DND-41 (cell line): ENCODE measurements at regions not wholly inside any gene's neighbourhood (a gene's known extent, or its start where the extent isn't known, plus 50 kb on each side); places are given as distances from the start of the nearest gene placed in this dataset.
A peak's percentile ranks its signal among the peaks of the same experiment; 100 is the strongest.
"Not testable (repeated sequence)": the region's sequence is repeated elsewhere in the genome, so short reads cannot be mapped to it uniquely, and the experiment has no call there.

Experiments
- ATAC-seq: fragments of 200-7000 bp; cut with Tn5 transposase; 3 replicates; pipeline ENCODE4 v1.9.1; 2021; ENCODE audit warnings: low read depth; ENCODE audit not compliant: insufficient read depth
- DNase-seq: peaks from one replicate; pipeline ENCODE4 v3.0.0-alpha.2; 2020
- H2AFZ ChIP-seq: 2 replicates; pipeline ENCODE4 v1.6.0; 2012; ENCODE audit warnings: low read depth, low read length
- H3K27ac ChIP-seq: 2 replicates; pipeline ENCODE4 v1.5.1; 2012; ENCODE audit warnings: low read length, inconsistent platforms
- H3K27me3 ChIP-seq: fragments of 200-600 bp; sonication (generic); 2 replicates; pipeline ENCODE4 v1.6.0; 2012; ENCODE audit warnings: low read length, mild to moderate bottlenecking, inconsistent platforms; ENCODE audit not compliant: insufficient read depth, poor library complexity
- H3K36me3 ChIP-seq: 2 replicates; pipeline ENCODE4 v1.5.1; 2012; ENCODE audit warnings: low read length, inconsistent platforms; ENCODE audit not compliant: insufficient read depth
- H3K4me1 ChIP-seq: 2 replicates; pipeline ENCODE4 v1.5.1; 2012; ENCODE audit warnings: mild to moderate bottlenecking, low read length; ENCODE audit not compliant: insufficient read depth
- H3K4me2 ChIP-seq: 2 replicates; pipeline ENCODE4 v1.6.0; 2012; ENCODE audit warnings: mild to moderate bottlenecking, moderate library complexity, low read length, inconsistent platforms; ENCODE audit not compliant: insufficient read depth
- H3K4me3 ChIP-seq, 2 experiments: fragments of 200-600 bp in 1 of 2; shearing (Covaris generic) in 1 of 2; 2 replicates each; pipeline ENCODE4 v1.5.1; 2012 to 2016; ENCODE audit warnings: inconsistent platforms in 2 of 2, low read length in 2 of 2, mild to moderate bottlenecking in 2 of 2, low read depth in 1 of 2, moderate library complexity in 1 of 2
- H3K79me2 ChIP-seq: 2 replicates; pipeline ENCODE4 v1.6.0; 2012; ENCODE audit warnings: low read length, inconsistent platforms; ENCODE audit not compliant: insufficient read depth
- H3K9ac ChIP-seq: 2 replicates; pipeline ENCODE4 v1.6.0; 2012; ENCODE audit warnings: low read depth, mild to moderate bottlenecking, inconsistent platforms, low read length, moderate library complexity
- H3K9me3 ChIP-seq: 2 replicates; pipeline ENCODE4 v1.5.1; 2012; ENCODE audit warnings: low read length, moderate library complexity, mild to moderate bottlenecking, inconsistent platforms; ENCODE audit not compliant: insufficient read depth, severe bottlenecking
- H4K20me1 ChIP-seq: 2 replicates; pipeline ENCODE4 v1.6.0; 2012; ENCODE audit warnings: low read length; ENCODE audit not compliant: insufficient read depth
- CTCF ChIP-seq: IDR thresholded peaks from 2 replicates; pipeline ENCODE4 v1.5.1; 2012; ENCODE audit warnings: borderline replicate concordance, low read length, moderate library complexity, mild to moderate bottlenecking; ENCODE audit not compliant: poor library complexity, severe bottlenecking; ENCODE audit errors: extremely low read depth
- EZH2 ChIP-seq: IDR thresholded peaks from 3 replicates; pipeline ENCODE4 v1.6.1; 2012; ENCODE audit warnings: borderline replicate concordance, low read depth, mild to moderate bottlenecking, moderate library complexity, low read length, inconsistent platforms; ENCODE audit not compliant: severe bottlenecking

DNA sequence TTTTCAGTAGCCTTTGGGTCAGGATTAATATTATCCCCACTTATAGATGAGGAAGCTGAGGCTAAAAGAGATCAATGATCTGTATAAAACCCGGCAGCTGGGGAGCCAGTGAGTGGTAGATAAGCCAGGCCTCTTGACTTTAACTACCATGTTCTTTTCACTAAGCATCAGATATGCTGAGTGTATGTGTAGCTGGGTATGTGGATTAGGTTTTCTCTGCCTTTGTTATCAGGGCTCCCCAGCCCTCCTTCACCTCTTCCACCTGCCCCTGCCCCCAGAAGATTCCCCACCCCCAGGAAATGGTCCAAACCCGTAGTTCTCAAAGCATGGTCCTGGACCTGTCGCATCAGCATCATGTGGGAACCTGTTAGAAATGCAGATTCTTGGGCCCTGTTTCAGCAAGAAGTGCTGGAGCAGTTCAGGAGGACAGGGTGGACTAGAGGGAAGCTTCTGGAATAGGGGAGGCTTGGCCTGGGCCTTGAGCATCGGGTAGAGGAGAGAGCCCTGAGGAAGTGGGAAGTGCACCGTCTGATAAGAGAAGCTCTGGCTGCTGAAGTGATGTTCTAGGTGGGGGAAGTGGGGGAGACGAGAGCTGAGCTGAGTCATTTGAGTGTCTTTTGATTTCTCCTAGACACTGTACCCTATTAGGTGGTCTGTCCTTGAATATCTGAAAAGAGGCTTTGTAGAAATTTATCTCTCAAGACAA, 101.3 kb downstream of the HIF1AN start:
- H3K9ac ChIP-seq = no peak overlapping the region
- no peak overlapping the region for H3K4me3 ChIP-seq
- H2AFZ ChIP-seq = no peak overlapping the region
- no peak for DNase-seq
- no peaks in the 10 kb centered on the region for H3K9me3 ChIP-seq
- no peaks in the 10 kb centered on the region for H3K36me3 ChIP-seq
- H3K27ac ChIP-seq = no peak overlapping the region
- no peaks in the 10 kb centered on the region for H3K4me1 ChIP-seq
- no peak for TF ChIP-seq EZH2
- no peak for TF ChIP-seq CTCF
- H3K27me3 ChIP-seq = peaks cover 26% of the 10 kb centered on the region
- no peaks in the 10 kb centered on the region for H3K79me2 ChIP-seq
- no peak overlapping the region for H3K4me2 ChIP-seq
- ATAC-seq = no peak
- H4K20me1 ChIP-seq = no peaks in the 10 kb centered on the region

GRCh38 chr10:100637785-100638184, 102.0 kb downstream of the HIF1AN start:
- peaks cover 26% of the 10 kb centered on the region for H3K27me3 ChIP-seq
- no peaks in the 10 kb centered on the region for H3K4me1 ChIP-seq
- DNase-seq (peak; percentile 9), ATAC-seq (0 out of 3 replicates have a peak, but pooled peaks have one; percentile 49)
- H3K4me2 ChIP-seq = no peak overlapping the region
- H3K4me3 ChIP-seq = no peak overlapping the region
- H3K27ac ChIP-seq = no peak overlapping the region
- no peak overlapping the region for H3K9ac ChIP-seq
- no peaks in the 10 kb centered on the region for H3K36me3 ChIP-seq
- H3K9me3 ChIP-seq = no peaks in the 10 kb centered on the region
- no peaks in the 10 kb centered on the region for H3K79me2 ChIP-seq
- no peaks in the 10 kb centered on the region for H4K20me1 ChIP-seq
- H2AFZ ChIP-seq = no peak overlapping the region
- TF ChIP-seq CTCF = peak; percentile 56
- TF ChIP-seq EZH2 = no peak

DNA sequence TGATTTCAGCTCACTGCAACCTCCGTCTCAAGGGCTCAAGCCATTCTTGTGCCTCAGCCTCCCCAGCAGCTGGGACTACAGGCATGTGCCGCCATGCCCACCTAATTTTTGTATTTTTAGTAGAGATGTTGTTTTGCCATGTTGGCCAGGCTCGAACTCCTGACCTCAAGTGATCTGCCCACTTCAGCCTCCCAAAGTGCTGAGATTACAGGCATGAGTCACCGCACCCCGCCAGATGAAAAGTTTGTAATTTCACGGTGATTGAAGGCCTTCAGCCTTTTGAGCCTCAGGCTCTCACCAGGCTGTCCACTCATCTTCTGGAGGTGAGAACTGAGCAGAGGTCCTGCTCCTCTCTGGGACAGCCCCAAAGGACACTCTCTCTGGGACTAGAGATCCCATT, 103.2 kb downstream of the HIF1AN start:
- H3K4me2 ChIP-seq, H3K9ac ChIP-seq, H3K36me3 ChIP-seq, H4K20me1 ChIP-seq, H3K79me2 ChIP-seq, H3K27ac ChIP-seq, H2AFZ ChIP-seq, H3K9me3 ChIP-seq, ATAC-seq, DNase-seq, H3K4me1 ChIP-seq, H3K4me3 ChIP-seq: not testable (repeated sequence)
- H3K27me3 ChIP-seq = peaks cover 23% of the 10 kb centered on the region

DNA sequence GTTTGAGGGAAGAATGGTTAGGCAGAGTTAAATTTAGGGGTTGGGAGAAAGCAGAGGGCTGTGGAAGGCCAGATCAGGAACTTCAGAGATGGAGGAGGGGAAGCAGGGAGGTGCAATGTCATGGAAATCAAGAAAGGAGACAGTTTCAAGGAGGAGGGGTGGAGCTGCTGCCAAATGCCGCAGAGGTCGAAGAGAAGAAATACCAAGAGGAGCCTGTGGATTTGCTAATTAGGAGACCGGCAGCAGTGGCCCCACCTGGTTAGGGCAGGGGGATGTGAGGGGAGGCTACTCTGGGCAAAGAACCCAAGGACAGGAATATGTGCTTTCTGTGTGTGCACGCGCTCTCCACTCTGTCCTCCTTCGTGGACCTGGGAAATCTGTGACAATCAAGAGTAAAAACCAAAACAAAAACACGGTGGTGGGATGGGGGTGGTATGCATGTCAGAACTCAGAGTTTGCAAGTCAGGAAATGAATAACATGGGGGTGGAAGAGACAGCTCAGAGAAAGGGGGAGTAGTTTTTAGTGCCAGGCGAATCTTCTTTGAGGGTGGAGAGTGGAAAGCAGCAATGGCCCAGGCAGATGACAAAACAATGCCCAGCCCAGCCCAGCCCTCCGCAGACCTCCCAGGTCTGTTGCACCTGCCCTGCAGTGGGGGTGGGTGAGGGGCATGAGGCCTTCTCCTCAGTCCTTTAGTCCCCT, 102.9 kb upstream of the PAX2 start:
- Histone ChIP-seq H4K20me1 (no peaks in the 10 kb centered on the region), H2AFZ (no peak overlapping the region), H3K9me3 (no peaks in the 10 kb centered on the region), H3K27ac (no peak overlapping the region), H3K79me2 (no peaks in the 10 kb centered on the region), H3K4me3 (no peak overlapping the region), H3K27me3 (peaks cover 13% of the 10 kb centered on the region), H3K4me2 (no peak overlapping the region), H3K4me1 (no peaks in the 10 kb centered on the region), H3K9ac (no peak overlapping the region), H3K36me3 (no peaks in the 10 kb centered on the region)
- no peak for ATAC-seq
- no peak for DNase-seq
- TF ChIP-seq EZH2 (no peak), CTCF (no peak)
